Nephron (organoid): ENCODE measurements at regions not wholly inside any gene's neighbourhood (a gene's known extent, or its start where the extent isn't known, plus 50 kb on each side); places are given as distances from the start of the nearest gene placed in this dataset.

Experiments used
- H3K27ac Mint-ChIP-seq, 3 experiments: 2 replicates each; pipeline ENCODE4 v1.8.0; 2020; ENCODE audit warnings: mixed read lengths in 3 of 3, mild to moderate bottlenecking in 2 of 3, moderate library complexity in 1 of 3
- H3K27me3 Mint-ChIP-seq: 2 replicates; pipeline ENCODE4 v1.8.0; 2021; ENCODE audit warnings: low read depth, mild to moderate bottlenecking, moderate library complexity, mixed read lengths
- H3K36me3 Mint-ChIP-seq: 2 replicates; pipeline ENCODE4 v1.8.0; 2020; ENCODE audit warnings: low read depth, mixed read lengths
- H3K4me1 Mint-ChIP-seq: 2 replicates; pipeline ENCODE4 v1.8.0; 2020; ENCODE audit warnings: mixed read lengths
- H3K4me3 Mint-ChIP-seq, 3 experiments: 2 replicates each; pipeline ENCODE4 v1.8.0; 2020; ENCODE audit warnings: mild to moderate bottlenecking in 3 of 3, mixed read lengths in 3 of 3, moderate library complexity in 2 of 3
- H3K9me3 Mint-ChIP-seq: 2 replicates; pipeline ENCODE4 v1.8.0; 2020; ENCODE audit warnings: mixed read lengths
- TF ChIP-seq, protein P1 (sequence below), 3 experiments: fragments of 200-600 bp; sonication (generic); IDR thresholded peaks; one replicate each; pipeline ENCODE4 v1.5.0; 2021; ENCODE audit warnings: antibody characterized with exemption in 3 of 3; ENCODE audit not compliant: unreplicated experiment in 3 of 3

GRCh38 chr11:26263769-26264168 lies 68.2 kb upstream of the ANO3 start:
- Mint-ChIP-seq H3K27ac (no peak overlapping the region), H3K4me3 (no peak overlapping the region), H3K27me3 (no peaks in the 10 kb centered on the region), H3K36me3 (no peaks in the 10 kb centered on the region), H3K9me3 (no peaks in the 10 kb centered on the region), H3K4me1 (no peaks in the 10 kb centered on the region)
- TF ChIP-seq, protein P1, sequence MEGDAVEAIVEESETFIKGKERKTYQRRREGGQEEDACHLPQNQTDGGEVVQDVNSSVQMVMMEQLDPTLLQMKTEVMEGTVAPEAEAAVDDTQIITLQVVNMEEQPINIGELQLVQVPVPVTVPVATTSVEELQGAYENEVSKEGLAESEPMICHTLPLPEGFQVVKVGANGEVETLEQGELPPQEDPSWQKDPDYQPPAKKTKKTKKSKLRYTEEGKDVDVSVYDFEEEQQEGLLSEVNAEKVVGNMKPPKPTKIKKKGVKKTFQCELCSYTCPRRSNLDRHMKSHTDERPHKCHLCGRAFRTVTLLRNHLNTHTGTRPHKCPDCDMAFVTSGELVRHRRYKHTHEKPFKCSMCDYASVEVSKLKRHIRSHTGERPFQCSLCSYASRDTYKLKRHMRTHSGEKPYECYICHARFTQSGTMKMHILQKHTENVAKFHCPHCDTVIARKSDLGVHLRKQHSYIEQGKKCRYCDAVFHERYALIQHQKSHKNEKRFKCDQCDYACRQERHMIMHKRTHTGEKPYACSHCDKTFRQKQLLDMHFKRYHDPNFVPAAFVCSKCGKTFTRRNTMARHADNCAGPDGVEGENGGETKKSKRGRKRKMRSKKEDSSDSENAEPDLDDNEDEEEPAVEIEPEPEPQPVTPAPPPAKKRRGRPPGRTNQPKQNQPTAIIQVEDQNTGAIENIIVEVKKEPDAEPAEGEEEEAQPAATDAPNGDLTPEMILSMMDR (IDR thresholded peaks at IDR 0.05; ENCODE audit: unreplicated experiment in 3 of 3): no peak

DNA sequence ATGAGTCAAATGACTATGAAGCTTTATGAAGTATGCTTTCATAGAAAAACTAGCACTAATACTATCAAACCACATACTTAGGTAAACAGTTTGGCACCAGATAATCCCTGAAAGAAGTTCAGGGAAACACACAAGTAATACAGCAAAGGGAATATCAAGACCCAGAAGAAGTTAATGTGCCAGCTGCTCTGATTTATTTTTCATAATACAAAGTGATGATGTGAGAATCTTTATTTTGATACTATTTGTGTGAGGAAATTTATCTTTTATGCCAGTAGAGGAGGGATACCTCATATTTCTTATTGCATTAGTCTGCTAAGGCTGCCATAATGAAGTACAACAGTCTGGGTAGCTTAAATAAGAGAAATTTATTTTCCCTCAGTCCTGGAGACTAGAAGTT lies 67.7 kb upstream of the ANO3 start:
- Mint-ChIP-seq H3K27me3 (no peaks in the 10 kb centered on the region), H3K9me3 (no peaks in the 10 kb centered on the region), H3K4me1 (no peaks in the 10 kb centered on the region), H3K36me3 (no peaks in the 10 kb centered on the region), H3K27ac (no peak overlapping the region), H3K4me3 (no peak overlapping the region)
- TF ChIP-seq, protein P1 (IDR thresholded peaks at IDR 0.05; ENCODE audit: unreplicated experiment in 3 of 3): no peak

DNA sequence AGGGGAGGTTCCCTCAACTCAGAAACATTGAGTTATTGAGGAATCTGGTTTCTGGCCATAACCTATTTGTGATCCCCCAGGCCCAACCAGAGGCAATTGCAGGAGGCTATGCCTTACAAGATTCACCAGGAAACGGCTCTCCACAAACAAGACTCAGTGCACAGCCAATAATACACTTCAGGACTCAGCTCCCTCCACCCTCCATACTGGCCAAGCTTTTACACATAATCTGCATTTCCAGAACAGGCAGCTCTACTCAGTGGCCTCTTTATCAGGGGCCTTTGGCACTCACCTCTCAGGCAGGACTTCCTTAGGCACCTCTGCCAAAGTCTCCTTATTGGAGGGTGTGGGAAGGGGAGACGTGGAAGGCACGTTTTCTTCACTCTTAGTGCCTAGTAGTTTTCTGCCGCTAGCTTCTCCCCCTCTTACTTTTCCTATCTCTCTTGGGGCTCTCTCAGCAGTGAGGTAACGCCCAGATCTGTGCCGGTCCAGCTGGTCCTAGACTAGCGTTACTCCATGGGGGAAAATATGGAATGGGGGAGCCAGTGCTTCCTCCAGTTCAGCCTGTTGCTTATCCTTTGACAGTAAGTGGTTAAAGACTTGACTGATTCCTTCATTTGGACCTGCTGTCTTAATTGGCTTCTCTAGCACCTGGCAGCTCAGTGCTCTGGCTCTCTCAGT lies 62.8 kb upstream of the ANO3 start:
- H3K4me1 Mint-ChIP-seq: peaks cover 15% of the 10 kb centered on the region
- no peaks in the 10 kb centered on the region for H3K27me3 Mint-ChIP-seq
- H3K27ac Mint-ChIP-seq: no peak overlapping the region
- H3K36me3 Mint-ChIP-seq: no peaks in the 10 kb centered on the region
- H3K4me3 Mint-ChIP-seq: no peak overlapping the region
- TF ChIP-seq, protein P1 (IDR thresholded peaks at IDR 0.05; ENCODE audit: unreplicated experiment in 3 of 3): no peak
- no peaks in the 10 kb centered on the region for H3K9me3 Mint-ChIP-seq

- Mint-ChIP-seq H3K4me1 (peaks cover 17% of the 10 kb centered on the region), H3K27me3 (no peaks in the 10 kb centered on the region), H3K9me3 (no peaks in the 10 kb centered on the region), H3K27ac (no peak overlapping the region), H3K4me3 (no peak overlapping the region), H3K36me3 (no peaks in the 10 kb centered on the region)
- TF ChIP-seq, protein P1 (IDR thresholded peaks at IDR 0.05; ENCODE audit: unreplicated experiment in 3 of 3): no peak
Measured at GRCh38 chr11:26271666-26272065, 60.3 kb upstream of the ANO3 start.

DNA sequence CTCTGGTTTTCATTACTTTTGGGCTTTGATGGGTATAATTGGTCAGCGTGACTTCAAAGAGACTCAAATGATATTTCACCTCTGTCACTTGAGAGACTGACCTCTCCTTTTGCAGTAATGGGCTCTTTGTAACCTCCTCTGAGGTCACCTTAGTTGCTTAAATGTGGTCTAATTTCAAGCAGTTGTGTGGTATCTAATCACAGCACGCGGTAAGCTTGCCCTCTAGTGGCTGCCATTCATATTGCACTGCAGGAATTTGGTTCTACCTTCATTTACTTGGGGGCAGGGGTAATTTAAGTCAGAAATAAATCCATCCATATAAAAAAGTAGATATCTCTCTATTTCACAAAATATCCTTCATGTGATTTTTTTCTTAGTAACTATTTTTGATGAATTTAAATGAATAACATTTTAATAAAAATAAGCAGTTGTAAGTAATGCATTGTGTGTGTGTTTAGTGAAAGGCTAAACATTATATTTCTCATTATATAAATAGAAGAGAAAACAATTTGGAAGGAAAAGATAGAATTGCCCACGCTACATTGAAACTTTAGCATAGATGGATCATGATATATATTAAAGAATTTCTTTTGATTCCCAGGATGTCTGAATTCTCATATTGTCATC lies 55.0 kb upstream of the ANO3 start:
- no peaks in the 10 kb centered on the region for H3K36me3 Mint-ChIP-seq
- no peaks in the 10 kb centered on the region for H3K27me3 Mint-ChIP-seq
- no peaks in the 10 kb centered on the region for H3K9me3 Mint-ChIP-seq
- TF ChIP-seq, protein P1 (IDR thresholded peaks at IDR 0.05; ENCODE audit: unreplicated experiment in 3 of 3): peak; percentile 96 to 98 (median 97)
- no peak overlapping the region for H3K4me3 Mint-ChIP-seq
- H3K27ac Mint-ChIP-seq: peak overlapping the region in 2 of 3 experiments; percentile 27 to 73
- peaks cover 10% of the 10 kb centered on the region for H3K4me1 Mint-ChIP-seq

DNA sequence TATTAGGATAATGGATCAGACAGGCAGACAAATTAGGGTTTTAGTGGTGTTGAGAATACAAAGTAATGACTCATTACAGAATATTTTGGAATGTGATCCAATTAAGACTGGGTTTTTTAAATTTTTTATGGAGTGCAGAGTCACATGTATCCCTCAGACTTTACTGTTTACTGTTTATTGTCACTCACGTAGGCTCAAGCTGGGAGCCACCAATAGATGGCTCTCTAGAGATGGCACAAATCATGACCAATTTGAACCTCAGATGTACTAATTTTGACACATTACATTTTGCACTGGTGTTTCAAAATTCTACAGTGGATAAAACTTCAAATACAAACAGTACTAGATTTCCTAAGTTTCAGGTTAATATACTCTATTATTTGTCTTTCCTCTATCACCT lies 53.6 kb upstream of the ANO3 start:
- Mint-ChIP-seq H3K4me3 (no peak overlapping the region), H3K9me3 (no peaks in the 10 kb centered on the region), H3K27me3 (no peaks in the 10 kb centered on the region), H3K36me3 (no peaks in the 10 kb centered on the region), H3K27ac (no peak overlapping the region), H3K4me1 (peaks cover 8% of the 10 kb centered on the region)
- TF ChIP-seq, protein P1 (IDR thresholded peaks at IDR 0.05; ENCODE audit: unreplicated experiment in 3 of 3): no peak
